Activated CD4-positive, alpha-beta T cell treated with anti-CD3 and anti-CD28 coated beads for 4 hours (primary cell): ENCODE measurements at regions not wholly inside any gene's neighbourhood (a gene's known extent, or its start where the extent isn't known, plus 50 kb on each side); places are given as distances from the start of the nearest gene placed in this dataset.

ENCODE experiments used
- DNase-seq, 2 donors: peaks; one replicate each; pipeline ENCODE4 v3.0.0-alpha.2; 2020

GRCh38 chr10:63749915-63750314 lies 228.7 kb downstream of the REEP3 start:
- no peak for DNase-seq

- no peak for DNase-seq
Observed at GRCh38 chr10:63751836-63752235, 230.6 kb downstream of the REEP3 start.

GRCh38 chr10:63752318-63752717 lies 231.1 kb downstream of the REEP3 start:
- DNase-seq, result no peak

DNA sequence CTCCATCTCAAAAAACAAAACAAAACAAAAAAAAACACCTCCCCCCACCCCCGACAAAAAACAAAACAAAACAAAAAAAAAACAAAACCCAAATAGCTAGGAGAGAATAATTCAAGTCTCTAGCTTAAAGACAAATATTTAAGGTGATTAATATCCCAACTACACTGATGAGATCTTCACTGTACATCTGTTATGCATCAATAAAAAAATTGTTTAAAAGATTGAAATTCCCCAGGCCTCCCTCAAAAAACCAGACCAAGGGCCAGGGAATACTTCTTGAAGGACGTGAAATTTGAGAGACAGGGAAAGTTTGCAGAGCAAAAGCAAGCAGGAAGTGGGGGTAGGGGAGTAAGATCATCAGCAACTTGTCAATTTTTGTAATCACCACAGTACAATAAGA lies 232.6 kb downstream of the REEP3 start:
- no peak for DNase-seq

DNA sequence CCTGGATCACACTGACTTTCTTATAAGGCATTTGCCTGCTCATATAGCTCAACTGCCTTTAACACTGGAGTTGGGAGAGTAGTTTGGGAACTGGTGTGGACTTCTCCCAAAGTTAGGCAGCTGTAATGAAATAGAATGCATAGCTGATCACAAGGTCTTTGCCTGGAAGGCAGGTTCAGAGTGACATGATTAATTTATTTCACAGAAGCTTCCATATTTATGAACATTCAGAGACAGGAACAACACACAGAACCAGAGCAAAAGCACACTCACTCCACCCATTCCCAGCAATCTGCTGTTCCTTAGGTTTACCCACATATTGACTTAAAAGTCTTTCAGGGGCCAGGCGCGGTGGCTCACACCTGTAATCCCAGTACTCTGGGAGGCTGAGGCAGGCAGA lies 234.2 kb downstream of the REEP3 start:
- DNase-seq, result no peak

DNA sequence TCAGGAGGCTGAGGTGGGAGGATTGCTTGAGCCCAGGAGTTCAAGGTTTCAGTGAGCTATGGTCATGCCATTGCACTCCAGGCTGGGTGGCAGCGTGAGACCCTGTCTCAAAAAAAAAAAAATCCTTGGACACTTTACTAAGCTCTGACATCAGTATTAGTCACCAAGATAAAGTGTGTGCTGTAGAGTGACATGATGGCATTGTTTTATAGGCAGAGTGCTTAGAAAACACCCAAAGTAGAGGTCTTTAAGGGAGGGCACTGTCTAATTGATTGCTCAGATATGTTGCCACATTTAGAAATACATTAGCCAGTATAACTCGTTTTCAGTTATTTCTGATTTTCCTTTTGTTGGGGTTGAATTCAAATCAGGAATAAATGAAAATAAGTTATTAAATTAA lies 235.9 kb downstream of the REEP3 start:
- DNase-seq, result no peak

- no peak for DNase-seq
Observed at GRCh38 chr10:63758080-63758479, 236.9 kb downstream of the REEP3 start.

DNA sequence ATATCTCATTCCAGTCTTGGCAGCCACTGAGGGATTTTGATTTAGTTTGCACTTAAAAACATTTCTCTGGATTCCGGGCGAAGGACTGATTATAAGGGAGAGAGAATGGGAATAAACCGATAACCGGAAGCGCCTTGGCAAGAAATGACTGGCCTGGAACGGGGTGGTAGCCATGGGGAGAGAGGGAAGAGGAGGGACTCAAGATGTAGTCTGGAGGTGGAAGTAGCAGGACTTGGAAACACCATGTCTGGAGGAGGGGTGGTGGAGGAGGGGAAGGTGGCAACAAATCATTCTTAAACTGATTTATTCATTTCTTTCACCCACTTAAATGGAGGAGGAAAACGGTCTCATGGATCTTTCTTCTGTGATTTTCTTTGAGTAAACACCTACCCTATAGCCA lies 238.1 kb downstream of the REEP3 start:
- no peak for DNase-seq

DNA sequence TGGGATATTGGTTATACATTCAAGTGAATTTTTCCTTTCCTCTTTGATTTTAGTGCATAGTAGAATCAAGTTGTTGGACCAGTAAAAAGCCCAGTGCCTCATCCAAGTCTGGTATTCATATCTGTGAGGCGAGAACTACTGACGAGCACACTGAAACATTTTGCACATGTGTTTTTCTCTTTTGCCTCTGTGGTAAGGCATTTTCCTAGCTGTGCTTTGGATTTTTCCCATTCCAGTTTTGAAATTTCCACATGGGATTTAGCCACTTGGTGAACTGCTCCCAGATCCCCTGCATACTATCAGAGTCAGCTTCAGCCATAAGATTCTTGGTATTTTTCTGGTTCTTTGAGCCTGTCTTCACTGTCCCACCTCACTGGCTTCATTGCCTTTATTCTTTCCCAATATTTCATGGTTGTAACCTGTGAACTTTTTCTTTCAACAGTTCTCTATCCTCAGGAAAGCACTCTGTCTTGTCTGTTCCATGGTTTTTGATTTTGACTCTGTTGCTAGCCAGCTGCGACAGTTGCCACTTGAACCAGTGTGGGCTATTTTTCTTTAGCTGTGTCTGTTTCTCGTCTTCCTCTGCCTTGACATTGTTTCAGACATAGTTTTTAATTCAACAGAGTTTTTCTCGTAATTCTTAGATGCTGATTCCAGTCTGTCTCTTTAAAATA lies 239.0 kb downstream of the REEP3 start:
- no peak for DNase-seq

DNA sequence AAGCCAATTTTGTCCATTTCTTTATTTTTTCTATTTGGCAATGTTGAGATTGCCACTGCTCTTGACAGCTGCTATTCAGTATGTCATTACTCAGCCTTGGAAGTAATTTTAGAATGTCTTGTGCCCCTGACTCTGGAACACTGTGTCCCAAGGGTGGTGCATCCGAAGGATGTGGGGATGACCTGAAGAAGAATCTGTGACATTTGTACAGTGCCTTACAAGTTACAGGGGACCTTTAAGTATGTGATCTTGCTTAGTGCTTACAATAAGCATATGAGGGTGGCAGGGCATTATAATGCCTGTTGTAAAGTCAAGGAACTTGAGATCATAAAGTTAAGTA lies 239.5 kb downstream of the REEP3 start:
- DNase-seq, result no peak

DNA sequence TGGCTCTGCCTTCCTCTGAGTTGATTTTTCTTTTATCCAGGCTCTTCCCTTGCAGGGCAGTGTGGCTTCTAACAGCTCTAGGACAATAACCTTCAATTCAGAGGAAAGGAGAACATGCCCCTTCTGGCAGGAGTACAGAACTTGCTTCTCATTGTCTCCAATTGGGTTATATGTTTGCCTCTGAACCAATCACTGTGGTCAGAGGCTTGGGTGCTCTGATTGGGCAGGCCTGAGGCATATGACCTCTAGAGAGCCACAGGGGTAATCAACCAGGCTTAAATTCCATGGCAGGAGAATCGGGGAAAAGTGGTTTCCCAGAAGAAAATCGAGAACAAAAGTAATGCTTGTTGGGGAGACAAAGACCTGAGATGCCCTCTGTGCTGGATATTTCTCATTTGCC lies 240.0 kb downstream of the REEP3 start:
- DNase-seq, result no peak

DNA sequence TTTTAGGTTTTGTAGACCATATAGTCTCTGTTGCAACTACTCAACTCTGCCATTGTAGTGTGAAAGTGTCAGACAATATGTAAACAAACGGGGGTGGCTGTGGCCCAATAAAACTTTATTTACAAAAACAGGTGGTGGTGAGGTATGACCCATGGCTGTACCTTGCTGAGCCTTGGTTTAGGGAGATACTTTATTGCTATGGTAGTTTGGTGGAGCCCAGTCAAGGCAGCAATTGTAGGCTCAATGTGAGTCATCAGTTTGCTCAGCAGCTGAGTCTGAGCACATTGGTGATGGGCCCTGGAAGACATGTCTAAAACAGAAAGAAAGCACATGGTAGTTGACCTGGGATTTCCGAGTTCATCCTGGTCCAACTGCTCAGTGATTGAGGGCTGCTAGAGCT lies 242.5 kb downstream of the REEP3 start:
- no peak for DNase-seq

- no peak for DNase-seq
Observed at GRCh38 chr10:63765126-63765525, 243.9 kb downstream of the REEP3 start.

DNA sequence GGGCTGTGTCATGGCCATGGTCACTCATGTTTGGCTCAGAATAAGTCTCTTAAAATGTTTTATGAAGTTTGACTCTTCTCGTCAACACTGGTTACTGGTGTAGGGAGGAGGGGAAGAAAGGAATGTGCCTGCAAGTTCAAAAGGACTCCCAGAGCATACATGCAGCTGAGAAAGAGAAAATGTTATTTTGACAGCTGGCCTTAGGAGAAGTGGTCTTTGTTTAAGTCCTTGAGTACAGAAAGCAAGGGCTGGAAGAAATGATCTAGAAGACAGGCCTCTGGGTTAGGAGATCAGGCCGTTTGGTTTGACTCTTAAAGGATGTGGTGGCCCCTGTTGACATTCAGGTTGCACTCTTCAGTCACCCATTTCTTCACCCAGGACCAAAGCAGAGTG lies 245.5 kb downstream of the REEP3 start:
- DNase-seq, result no peak

GRCh38 chr10:63767138-63767801 lies 246.1 kb downstream of the REEP3 start:
- DNase-seq, result no peak

DNA sequence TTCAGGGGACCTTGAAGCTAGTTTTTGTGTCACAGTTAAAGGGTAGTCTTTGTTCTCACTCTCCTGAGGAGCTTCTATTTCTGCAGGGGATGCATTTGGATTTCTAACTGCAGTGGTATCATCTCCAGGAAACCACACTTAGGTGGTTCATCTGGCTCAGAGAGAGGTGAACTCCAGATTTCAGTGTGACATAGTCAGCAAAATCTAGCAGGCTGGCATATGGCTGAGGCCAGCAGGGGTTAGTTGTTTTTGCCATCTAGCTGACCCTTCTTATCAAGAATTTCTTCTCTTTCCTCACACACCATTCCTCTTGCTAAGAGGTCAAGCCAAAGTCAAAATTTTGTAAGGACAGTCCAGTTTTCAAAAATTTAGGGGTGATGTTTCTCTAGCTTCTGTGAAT lies 248.2 kb downstream of the REEP3 start:
- DNase-seq, result no peak

- no peak for DNase-seq
Observed at GRCh38 chr10:63770523-63770922, 249.3 kb downstream of the REEP3 start.

GRCh38 chr10:63772491-63772890 lies 251.3 kb downstream of the REEP3 start:
- DNase-seq, result no peak

DNA sequence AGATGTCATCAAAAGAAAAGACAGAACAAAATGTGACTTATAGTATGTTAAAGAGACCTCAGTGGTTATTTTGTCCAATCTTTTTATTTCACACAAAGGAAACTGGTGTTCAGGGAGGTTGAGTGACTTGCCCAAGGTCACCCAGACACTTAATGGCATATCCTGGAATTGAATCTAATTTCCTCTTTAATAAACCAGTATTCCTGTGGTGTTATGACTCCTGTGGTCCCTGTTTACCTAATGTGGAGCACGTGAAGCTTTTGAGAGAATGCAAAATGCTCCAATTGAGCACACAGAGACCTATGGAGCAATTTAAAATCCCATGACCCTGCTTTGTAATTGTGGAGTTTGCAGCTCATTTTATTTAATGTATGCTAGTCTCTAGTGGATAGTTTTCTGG lies 251.9 kb downstream of the REEP3 start:
- no peak for DNase-seq

DNA sequence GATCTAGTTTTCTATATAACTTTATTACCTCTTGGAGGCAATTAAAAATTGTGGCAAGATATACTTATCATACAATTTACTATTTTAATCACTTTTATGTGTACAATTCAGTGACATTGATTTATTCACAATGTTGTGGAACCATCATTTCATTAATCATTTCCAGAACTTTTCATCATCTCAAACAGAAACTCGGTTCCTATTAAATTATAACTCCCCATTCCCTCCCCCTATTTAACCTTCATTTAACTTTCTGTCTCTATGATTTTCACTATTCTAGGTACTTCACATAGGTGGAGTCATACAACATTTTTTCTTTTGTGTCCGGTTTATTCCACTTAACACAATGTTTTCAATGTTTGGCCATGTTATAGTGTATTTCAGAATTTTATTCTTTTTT lies 252.8 kb downstream of the REEP3 start:
- DNase-seq, result no peak

GRCh38 chr10:63780101-63780500 lies 258.9 kb downstream of the REEP3 start:
- DNase-seq, result no peak

DNA sequence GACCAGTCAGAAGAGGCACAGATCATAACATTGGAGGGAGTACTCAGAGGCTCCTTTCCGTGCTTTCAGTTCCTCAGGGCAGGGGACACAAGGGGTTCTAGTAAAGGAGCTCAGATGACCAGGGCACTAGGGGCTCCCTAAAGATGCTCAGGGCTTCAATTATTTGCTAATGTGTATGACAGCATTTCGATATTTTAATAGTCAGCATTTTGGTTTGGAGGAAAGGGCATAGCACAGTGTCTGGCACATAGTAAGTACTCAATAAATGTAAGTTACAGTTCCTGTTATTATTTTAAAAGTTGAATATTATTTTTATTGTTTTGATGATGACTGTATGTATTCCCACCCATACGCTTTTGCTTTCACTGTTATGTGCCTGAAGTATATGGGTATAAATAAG lies 260.0 kb downstream of the REEP3 start:
- DNase-seq, result no peak

- no peak for DNase-seq
Observed at GRCh38 chr10:63783882-63784281, 262.7 kb downstream of the REEP3 start.

DNA sequence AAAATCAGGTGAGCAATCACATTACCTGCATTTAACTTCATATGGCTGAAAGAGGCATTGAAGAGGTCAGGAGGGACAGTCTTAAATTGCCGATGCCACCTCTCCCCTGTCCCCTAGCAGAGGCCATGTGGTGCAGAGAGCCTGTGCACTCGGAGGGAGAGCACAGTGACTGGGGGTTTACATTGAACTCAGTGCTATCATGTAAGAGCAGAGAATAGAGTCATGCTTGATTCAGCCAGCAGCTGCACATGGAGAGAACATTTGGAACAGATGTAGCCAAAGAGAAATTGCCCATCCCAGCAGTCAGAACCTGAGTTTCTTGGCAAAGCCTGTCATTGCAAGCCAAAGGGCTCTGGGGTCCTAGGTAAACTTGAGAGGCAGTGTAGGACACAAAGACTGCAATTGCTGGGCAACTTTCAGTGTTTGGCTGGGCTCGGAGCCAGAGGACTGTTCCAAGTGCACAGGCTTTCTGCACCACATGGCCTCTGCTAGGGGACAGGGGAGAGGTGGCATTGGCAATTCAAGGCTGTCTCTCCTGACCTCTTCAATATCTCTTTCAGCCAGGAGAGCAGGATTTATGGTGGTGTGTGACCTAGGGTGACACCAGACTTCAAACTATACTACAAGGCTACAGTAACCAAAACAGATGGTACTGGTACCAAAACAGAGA lies 267.1 kb downstream of the REEP3 start:
- DNase-seq, result no peak
